Caco-2 (cell line): ENCODE measurements at regions not wholly inside any gene's neighbourhood (a gene's known extent, or its start where the extent isn't known, plus 50 kb on each side); places are given as distances from the start of the nearest gene placed in this dataset.
"Not testable (repeated sequence)": the region's sequence is repeated elsewhere in the genome, so short reads cannot be mapped to it uniquely, and the experiment has no call there.

Source experiments
- BruUV-seq: library from RNA; stranded (reverse); fragments of 400-500 nt; replicated peaks from 2 replicates; lab custom pipeline; 2021; lab: Mats Ljungman, UMichigan
- CTCF ChIA-PET: fragments of 300-600 bp; sonication (Branson Sonifier 250); formaldehyde crosslinking; loops from one replicate; lab custom pipeline; 2022; ENCODE audit warnings: antibody characterized with exemption; lab: Charles Lee
- POLR2A ChIA-PET: fragments of 300-600 bp; sonication (Branson Sonifier 250); formaldehyde crosslinking; loops from one replicate; lab custom pipeline; 2022; ENCODE audit warnings: antibody characterized with exemption; lab: Charles Lee
- DNase-seq, 2 experiments: peaks; one replicate each; pipeline versions ENCODE4 v3.0.0 to v3.0.0-alpha.2; 2020 to 2022
- H3K27me3 ChIP-seq: replicated peaks from 2 replicates; pipeline ENCODE4 v1.6.0; 2011; ENCODE audit warnings: low read length; ENCODE audit not compliant: control insufficient read depth, insufficient read depth
- H3K36me3 ChIP-seq: 2 replicates; pipeline ENCODE4 v1.5.1; 2011; ENCODE audit warnings: low read length; ENCODE audit not compliant: control insufficient read depth, insufficient read depth
- H3K4me1 ChIP-seq: fragments of 250-450 bp; sonication (Bioruptor Pico); 2 replicates; pipeline ENCODE4 v1.5.1; 2020; ENCODE audit warnings: mild to moderate bottlenecking
- H3K4me3 ChIP-seq: 2 replicates; pipeline ENCODE4 v1.5.1; 2011; ENCODE audit warnings: low read depth, mild to moderate bottlenecking, control low read depth, low read length
- H3K9me3 ChIP-seq: fragments of 250-450 bp; sonication (Bioruptor Pico); 2 replicates; pipeline ENCODE4 v1.5.1; 2020; ENCODE audit warnings: mild to moderate bottlenecking, moderate library complexity
- H3K27ac Mint-ChIP-seq: one replicate; pipeline ENCODE4 v1.8.0; 2022; ENCODE audit warnings: mixed read lengths; ENCODE audit not compliant: unreplicated experiment
- H3K27me3 Mint-ChIP-seq: one replicate; pipeline ENCODE4 v1.8.0; 2022; ENCODE audit warnings: mixed read lengths; ENCODE audit not compliant: insufficient read depth, unreplicated experiment
- H3K36me3 Mint-ChIP-seq: one replicate; pipeline ENCODE4 v1.8.0; 2022; ENCODE audit warnings: mild to moderate bottlenecking, mixed read lengths; ENCODE audit not compliant: insufficient read depth, unreplicated experiment
- H3K4me1 Mint-ChIP-seq: one replicate; pipeline ENCODE4 v1.8.0; 2022; ENCODE audit warnings: low read depth, mixed read lengths; ENCODE audit not compliant: unreplicated experiment
- H3K4me3 Mint-ChIP-seq: one replicate; pipeline ENCODE4 v1.8.0; 2022; ENCODE audit warnings: mild to moderate bottlenecking, moderate library complexity, mixed read lengths; ENCODE audit not compliant: unreplicated experiment
- H3K9me3 Mint-ChIP-seq: one replicate; pipeline ENCODE4 v1.8.0; 2022; ENCODE audit warnings: mixed read lengths; ENCODE audit not compliant: unreplicated experiment
- CTCF ChIP-seq, 2 experiments: fragments of 200-600 bp in 1 of 2; IDR thresholded peaks; 1 replicate in 1 of 2; 2 replicates in 1 of 2; pipeline versions ENCODE4 v1.5.1 to v1.8.0; 2011 to 2022; ENCODE audit warnings: antibody characterized with exemption in 1 of 2, control low read depth in 1 of 2, inconsistent platforms in 1 of 2, low read depth in 1 of 2, low read length in 1 of 2, mild to moderate bottlenecking in 1 of 2, moderate library complexity in 1 of 2; ENCODE audit not compliant: insufficient read depth in 1 of 2, severe bottlenecking in 1 of 2, unreplicated experiment in 1 of 2
- intact Hi-C: fragments of 100-400 bp; cut with micrococcal nuclease; formaldehyde crosslinking; loops from one replicate; pipeline ENCODE4 v1.10.0; 2022; ENCODE audit not compliant: unreplicated experiment

- ChIA-PET CTCF (no interaction called here), POLR2A (no interaction called here)
- Histone ChIP-seq H3K27me3 (no peaks in the 10 kb centered on the region), H3K36me3 (no peaks in the 10 kb centered on the region), H3K9me3 (no peaks in the 10 kb centered on the region), H3K4me1 (no peaks in the 10 kb centered on the region), H3K4me3 (no peak overlapping the region)
- H3K4me3 Mint-ChIP-seq = no peak overlapping the region
- no peak overlapping the region for H3K27ac Mint-ChIP-seq
- intact Hi-C loops = no loop called here
- H3K4me1 Mint-ChIP-seq = no peaks in the 10 kb centered on the region
- peaks cover under 1% of the 10 kb centered on the region for H3K27me3 Mint-ChIP-seq
- H3K9me3 Mint-ChIP-seq = peaks cover 13% of the 10 kb centered on the region
- no peak for DNase-seq
- no TSS peak for BruUV-seq
- no peaks in the 10 kb centered on the region for H3K36me3 Mint-ChIP-seq
- TF ChIP-seq CTCF (IDR thresholded peaks at IDR 0.05; ENCODE audit: insufficient read depth in 1 of 2, low read depth in 1 of 2, low read length in 1 of 2, severe bottlenecking in 1 of 2, unreplicated experiment in 1 of 2) = no peak
These were observed 67.8 kb upstream of the DDHD1 start for GRCh38 chr14:53220914-53221313.

DNA sequence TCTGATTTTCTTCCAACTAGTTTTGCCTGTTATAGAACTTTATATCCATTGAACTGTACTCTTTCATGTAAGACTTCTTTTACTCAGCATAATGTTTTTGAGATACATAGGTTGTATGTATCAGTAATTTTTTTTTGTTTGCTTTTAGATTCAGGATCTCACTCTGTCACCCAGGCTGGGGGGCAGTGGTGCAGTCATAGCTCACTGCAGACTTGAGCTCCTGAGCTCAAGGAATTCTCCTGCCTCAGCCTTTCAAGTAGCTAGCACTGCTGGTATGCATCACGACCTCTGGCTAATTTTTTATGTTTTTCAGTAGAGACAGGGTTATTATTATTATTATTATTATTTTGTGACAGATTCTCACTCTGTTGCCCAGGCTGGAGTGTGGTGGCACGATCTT is 65.0 kb upstream of the DDHD1 start:
- H3K9me3 ChIP-seq = no peaks in the 10 kb centered on the region
- BruUV-seq = no TSS peak
- TF ChIP-seq CTCF (IDR thresholded peaks at IDR 0.05; ENCODE audit: insufficient read depth in 1 of 2, low read depth in 1 of 2, low read length in 1 of 2, severe bottlenecking in 1 of 2, unreplicated experiment in 1 of 2) = no peak
- no peaks in the 10 kb centered on the region for H3K4me1 ChIP-seq
- intact Hi-C loops = no loop called here
- POLR2A ChIA-PET = interaction anchor here (0.5 to 0.6 kb wide), 2 partner anchors 26 to 65 kb away, joined by 4 read pairs; no protein-coding TSS in a partner anchor
- no peaks in the 10 kb centered on the region for H3K27me3 ChIP-seq
- Mint-ChIP-seq H3K9me3 (no peaks in the 10 kb centered on the region), H3K27ac (no peak overlapping the region), H3K36me3 (no peaks in the 10 kb centered on the region), H3K4me1 (no peaks in the 10 kb centered on the region), H3K27me3 (no peaks in the 10 kb centered on the region), H3K4me3 (peak overlapping the region; percentile 76)
- CTCF ChIA-PET = interaction anchor here (0.6 to 1.7 kb wide), 3 partner anchors 62 to 1130 kb away, joined by 3 to 7 read pairs (median 5); no protein-coding TSS in a partner anchor
- DNase-seq = no peak
- peak overlapping the region; percentile 51 for H3K4me3 ChIP-seq
- H3K36me3 ChIP-seq = no peaks in the 10 kb centered on the region

DNA sequence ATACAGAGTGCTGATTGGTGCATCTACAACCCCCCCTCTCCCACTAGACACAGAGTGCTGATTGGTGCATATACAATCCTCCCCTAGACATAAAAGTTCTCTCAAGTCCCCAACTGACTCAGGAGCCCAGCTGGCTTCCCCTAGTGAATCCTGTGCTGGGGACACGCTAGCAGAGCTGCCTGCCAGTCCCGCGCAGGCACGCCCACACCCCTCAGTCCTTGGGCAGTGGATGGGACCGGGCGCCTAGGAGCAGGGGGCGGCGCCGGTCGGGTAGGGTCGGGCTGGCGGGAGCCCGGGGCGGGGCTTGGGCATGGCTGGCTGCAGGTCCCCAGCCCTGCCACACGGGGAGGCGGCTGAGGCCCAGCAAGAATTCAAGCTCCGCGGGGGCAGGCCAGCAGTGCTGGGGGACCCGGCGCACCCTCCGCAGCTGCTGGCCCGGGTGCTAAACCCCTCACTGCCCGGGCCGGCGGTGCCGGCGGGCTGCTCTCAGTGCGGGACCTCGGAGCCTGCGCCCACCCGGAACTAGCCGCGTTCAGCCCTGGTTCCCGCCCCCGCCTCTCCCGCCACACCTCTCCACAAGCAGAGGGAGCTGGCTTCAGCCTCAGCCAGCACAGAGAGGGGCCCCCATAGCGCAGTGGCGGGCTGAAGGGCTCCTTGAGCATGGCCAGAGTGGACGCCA is 64.3 kb upstream of the DDHD1 start:
- ChIA-PET CTCF (interaction anchor here (0.6 to 1.7 kb wide), 5 partner anchors 12 to 1131 kb away, joined by 3 to 7 read pairs (median 3); no protein-coding TSS in a partner anchor), POLR2A (interaction anchor here (0.5 to 0.6 kb wide), 3 partner anchors 26 to 1145 kb away, joined by 3 to 4 read pairs (median 4); no protein-coding TSS in a partner anchor)
- peak; percentile 87 to 90 for DNase-seq
- H3K9me3 Mint-ChIP-seq = no peaks in the 10 kb centered on the region
- intact Hi-C loops = no loop called here
- Histone ChIP-seq H3K9me3 (no peaks in the 10 kb centered on the region), H3K36me3 (no peaks in the 10 kb centered on the region), H3K4me3 (peak overlapping the region; percentile 51), H3K4me1 (no peaks in the 10 kb centered on the region), H3K27me3 (no peaks in the 10 kb centered on the region)
- H3K27ac Mint-ChIP-seq = no peak overlapping the region
- no peaks in the 10 kb centered on the region for H3K36me3 Mint-ChIP-seq
- TF ChIP-seq CTCF (IDR thresholded peaks at IDR 0.05; ENCODE audit: insufficient read depth in 1 of 2, low read depth in 1 of 2, low read length in 1 of 2, severe bottlenecking in 1 of 2, unreplicated experiment in 1 of 2) = peak; percentile 9 to 48
- no peaks in the 10 kb centered on the region for H3K4me1 Mint-ChIP-seq
- peak overlapping the region; percentile 76 for H3K4me3 Mint-ChIP-seq
- H3K27me3 Mint-ChIP-seq = no peaks in the 10 kb centered on the region
- no TSS peak for BruUV-seq

- H3K4me1 Mint-ChIP-seq, H3K9me3 ChIP-seq, H3K27me3 Mint-ChIP-seq, H3K4me1 ChIP-seq, H3K27ac Mint-ChIP-seq, H3K27me3 ChIP-seq, H3K36me3 ChIP-seq, BruUV-seq, intact Hi-C loops, H3K9me3 Mint-ChIP-seq, H3K36me3 Mint-ChIP-seq: not testable (repeated sequence)
- CTCF ChIA-PET = interaction anchor here (0.6 to 1.7 kb wide), 4 partner anchors 13 to 1131 kb away, joined by 3 to 7 read pairs (median 4); no protein-coding TSS in a partner anchor
- H3K4me3 Mint-ChIP-seq = peak overlapping the region; percentile 76
- peak overlapping the region; percentile 51 for H3K4me3 ChIP-seq
- POLR2A ChIA-PET = interaction anchor here (0.6 kb wide), 1 partner anchor 1146 kb away, joined by 3 read pairs; no protein-coding TSS in a partner anchor
- peak in 1 of 2 experiments; percentile 31 for DNase-seq
These were observed 63.8 kb upstream of the DDHD1 start for GRCh38 chr14:53216955-53217315.
